Activated naive CD4-positive, alpha-beta T cell (primary cell): ENCODE measurements at regions not wholly inside any gene's neighbourhood (a gene's known extent, or its start where the extent isn't known, plus 50 kb on each side); places are given as distances from the start of the nearest gene placed in this dataset.
"Not testable (repeated sequence)": the region's sequence is repeated elsewhere in the genome, so short reads cannot be mapped to it uniquely, and the experiment has no call there.

ENCODE experiments used
- DNase-seq, 4 experiments: peaks; one replicate each; lab custom pipeline; 2025; lab: John Stamatoyannopoulos, UW

GRCh38 chr6:141393405-141394124 is 739.2 kb upstream of the GJE1 start:
- no peak for DNase-seq

- DNase-seq: not testable (repeated sequence)
Observed at GRCh38 chr6:141391135-141391534, 741.6 kb upstream of the GJE1 start.

GRCh38 chr6:141388666-141389065 is 744.1 kb upstream of the GJE1 start:
- DNase-seq: no peak

DNA sequence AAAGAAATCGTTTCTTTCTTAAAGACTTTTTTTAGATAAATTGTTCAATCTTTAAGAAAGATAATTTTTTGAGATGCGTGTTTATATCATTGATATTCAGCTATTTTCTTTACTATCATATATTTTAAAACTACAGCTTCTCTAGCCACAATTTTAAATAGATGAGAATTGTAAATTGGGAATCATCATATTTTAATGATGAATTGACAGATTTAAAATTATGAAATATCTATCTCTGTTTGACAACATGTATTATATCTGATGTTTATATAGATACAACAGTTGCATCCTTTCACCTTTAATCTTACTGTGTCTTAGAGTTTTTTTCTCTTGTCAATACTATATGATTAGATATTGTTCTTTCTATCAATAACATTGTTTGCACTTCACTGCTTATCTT is 762.3 kb upstream of the GJE1 start:
- DNase-seq: no peak

DNA sequence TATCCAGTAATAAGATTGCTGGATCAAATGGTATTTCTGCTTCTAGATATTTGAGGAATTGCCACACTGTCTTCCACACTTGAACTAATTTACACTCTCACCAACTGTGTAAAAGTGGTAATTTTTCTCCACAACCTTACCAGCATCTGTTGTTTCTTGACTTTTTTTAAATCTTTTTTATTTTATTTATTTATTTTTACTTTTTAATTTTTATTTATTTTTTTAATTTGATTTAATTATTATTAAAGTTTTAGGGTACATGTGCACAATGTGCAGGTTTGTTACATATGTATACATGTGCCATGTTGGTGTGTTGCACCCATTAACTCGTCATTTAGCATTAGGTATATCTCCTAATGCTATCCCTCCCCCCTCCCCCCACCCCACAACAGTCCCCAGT is 765.9 kb upstream of the GJE1 start:
- DNase-seq: not testable (repeated sequence)

DNA sequence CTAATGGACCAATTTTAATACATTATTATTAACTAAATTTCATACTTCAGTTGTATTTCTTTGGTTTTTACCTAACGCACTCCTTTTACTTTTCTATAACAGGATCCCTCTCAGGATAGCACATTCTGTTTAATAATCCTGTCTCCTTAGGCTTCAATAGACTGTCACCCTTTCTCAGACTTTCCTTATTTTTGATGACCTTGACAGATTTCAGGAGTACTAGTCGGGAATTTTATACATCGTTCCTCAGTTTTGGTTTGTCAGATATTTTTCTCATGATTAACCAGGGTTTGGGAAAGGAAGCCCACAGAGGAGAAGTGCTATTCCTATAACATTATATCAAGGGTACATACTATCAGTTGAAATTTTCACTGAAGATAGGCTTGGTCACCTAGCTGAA is 768.0 kb upstream of the GJE1 start:
- no peak for DNase-seq

DNA sequence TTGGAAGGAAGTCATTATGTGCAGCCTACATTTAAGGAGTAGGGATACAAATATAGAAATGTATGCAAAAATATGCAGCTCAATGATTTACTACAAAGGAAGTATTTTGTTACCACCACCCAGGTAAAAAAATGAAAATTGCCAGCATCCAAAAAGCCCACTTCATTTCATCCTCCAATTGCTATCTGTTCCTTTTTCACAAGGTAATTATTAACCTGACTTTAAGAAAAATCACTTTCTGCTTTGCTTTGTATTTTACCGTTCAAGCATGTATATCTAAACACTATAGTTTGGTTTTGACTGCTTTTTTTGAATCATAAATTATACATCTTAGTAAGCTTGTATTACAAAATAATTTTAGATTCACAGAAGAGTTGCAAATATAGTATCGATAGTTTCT is 768.5 kb upstream of the GJE1 start:
- no peak for DNase-seq

DNA sequence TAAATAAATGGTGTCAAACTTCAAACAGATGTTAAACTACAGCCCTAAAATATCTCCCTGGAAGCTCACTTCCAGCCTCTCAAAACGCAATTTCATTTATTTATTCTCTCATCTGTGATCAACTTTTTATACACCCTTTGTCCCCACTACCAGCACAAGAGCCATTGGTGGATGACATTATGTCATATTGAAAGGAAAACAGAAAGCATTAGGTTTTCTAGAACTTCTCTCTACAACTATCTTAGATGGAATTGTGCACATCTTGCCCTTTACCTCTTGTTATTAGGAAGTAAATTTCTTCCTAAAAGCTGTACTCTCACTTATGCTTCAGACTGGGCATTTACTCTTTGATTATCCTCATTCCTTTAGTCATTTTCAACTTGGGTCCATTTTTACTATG is 771.2 kb upstream of the GJE1 start:
- DNase-seq: no peak

GRCh38 chr6:141359953-141360352 is 772.8 kb upstream of the GJE1 start:
- no peak for DNase-seq

DNA sequence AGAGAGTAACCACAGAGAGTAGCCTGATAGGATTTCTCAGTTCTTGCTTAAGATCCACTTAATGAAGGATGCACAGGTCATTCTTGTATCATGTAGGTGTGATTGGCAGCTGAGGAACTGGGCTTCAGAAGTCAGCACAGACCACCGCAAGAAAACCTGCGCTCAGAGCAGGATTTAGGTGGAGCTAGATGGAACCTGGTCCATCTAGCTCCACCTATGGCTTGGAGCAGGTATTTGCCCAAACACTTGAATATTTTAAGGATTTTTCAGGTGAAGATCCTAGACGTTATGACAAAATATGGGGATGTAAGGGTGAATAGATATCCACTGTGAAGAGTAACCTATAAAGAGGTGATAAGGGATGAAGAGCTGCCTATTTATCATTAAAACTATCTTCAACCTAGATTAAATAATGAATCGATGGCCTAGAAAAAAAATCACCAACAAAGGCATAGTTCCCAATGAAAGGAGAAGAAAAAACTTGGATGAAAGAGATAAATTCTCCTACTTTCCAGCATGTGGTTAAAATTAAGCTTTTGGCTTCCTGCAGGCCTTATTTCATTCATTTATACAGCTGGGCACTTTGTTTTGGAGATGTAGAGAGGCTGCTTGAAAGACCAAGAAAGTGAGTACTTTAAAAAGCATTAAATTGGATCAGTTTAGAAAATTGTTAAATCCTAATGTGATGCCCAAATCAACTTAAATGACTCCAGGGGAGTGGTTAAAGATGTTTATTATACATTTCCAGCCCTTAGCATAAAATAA is 778.4 kb upstream of the GJE1 start:
- DNase-seq: no peak

DNA sequence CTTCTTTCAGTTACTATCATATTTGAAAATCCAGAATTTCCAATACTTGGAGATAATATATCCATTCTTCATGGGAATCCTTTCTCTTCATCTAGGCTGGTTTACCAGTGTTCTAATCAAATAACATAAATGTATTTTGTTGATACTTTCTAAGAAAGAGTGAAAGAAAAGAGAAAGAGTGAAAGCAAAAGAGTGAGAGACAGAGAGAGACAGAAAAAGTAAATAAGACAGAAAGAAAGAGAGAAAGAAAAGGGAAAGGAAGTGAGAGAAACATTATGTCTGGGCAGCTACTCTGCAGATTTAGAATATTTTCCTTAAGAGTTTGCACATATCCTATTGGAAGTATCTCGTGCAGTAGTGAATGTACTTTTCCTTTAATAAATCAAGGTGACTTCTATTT is 781.0 kb upstream of the GJE1 start:
- DNase-seq: no peak

GRCh38 chr6:141349710-141350109 is 783.0 kb upstream of the GJE1 start:
- no peak for DNase-seq

GRCh38 chr6:141347906-141348492 is 784.7 kb upstream of the GJE1 start:
- no peak for DNase-seq

GRCh38 chr6:141347086-141347485 is 785.6 kb upstream of the GJE1 start:
- DNase-seq: no peak

DNA sequence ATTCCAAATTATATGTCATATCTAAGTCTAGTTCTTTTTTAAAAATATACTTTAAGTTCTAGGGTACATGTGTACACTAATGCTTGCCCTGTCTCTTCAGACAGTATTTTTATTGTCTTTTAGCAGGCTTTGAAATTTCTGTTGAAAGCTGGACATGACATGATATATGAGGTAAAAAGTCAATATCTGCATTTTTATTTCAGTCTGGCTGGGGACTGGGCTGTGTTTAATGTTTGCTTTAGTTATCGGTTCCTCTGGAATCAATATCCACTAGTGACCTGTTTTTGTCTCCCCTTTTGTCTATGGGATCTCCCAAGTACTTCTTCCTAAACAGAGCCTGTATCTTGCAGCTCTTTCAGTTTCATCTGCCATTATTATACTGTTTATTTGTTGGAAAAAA is 786.2 kb upstream of the GJE1 start:
- DNase-seq: no peak

DNA sequence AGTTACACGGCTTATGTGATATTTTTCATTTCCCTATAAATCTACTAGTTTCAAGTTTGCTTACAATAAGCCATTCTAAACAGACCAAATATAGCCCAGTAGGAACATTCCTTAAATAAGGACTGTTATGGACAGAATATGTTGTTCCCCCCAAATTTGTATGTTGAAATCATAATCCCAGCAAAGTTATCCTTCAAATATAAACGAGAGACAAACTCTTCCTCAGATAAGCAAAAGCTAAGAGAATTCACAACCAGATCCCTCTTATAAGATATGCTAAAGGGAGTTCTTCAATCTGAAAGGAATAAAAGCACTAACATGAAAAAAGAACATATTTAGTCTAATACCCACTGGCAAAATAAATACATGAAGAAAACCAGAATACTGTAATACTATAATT is 795.5 kb upstream of the GJE1 start:
- DNase-seq: no peak

- DNase-seq: no peak
Observed at GRCh38 chr6:141335477-141336273, 797.0 kb upstream of the GJE1 start.

DNA sequence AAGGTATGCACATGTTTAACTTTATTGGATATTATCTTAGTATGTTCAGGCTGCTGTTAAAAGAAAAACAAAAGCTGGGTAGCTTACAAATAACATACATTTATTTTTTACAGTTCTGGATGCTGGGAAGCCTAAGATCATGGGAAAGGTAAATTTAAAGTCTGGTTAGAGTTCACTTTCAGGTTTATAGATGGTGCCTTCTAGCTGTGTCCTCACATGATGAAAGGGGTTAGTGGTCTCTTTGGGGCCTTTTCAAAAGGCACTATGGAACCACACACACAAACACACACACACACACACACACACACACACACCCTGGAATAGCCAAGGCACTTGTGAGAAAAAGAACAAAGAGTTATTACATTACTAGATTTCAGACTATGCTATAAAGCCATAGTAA is 805.8 kb upstream of the GJE1 start:
- DNase-seq: no peak

- no peak for DNase-seq
Observed at GRCh38 chr6:141326426-141326825, 806.3 kb upstream of the GJE1 start.

GRCh38 chr6:141321493-141322347 is 811.0 kb upstream of the GJE1 start:
- no peak for DNase-seq

DNA sequence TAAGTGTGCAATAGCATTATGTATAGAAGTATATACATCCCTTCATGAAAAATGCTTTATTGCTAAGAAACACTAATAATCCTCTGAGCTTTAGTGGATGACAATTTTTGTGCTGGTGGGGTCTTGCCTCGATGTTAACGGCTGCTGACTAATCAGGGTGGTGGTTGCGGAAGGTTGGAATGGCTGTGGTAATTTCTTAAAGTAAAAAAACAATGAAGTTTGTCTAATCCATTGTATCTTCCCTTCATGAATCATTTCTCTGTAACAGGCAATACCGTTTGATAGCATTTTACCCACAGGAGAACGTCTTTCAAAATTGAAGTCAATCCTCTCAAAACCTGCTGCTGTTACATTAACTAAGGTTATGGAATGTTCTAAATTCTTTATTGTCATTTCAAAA is 816.5 kb upstream of the GJE1 start:
- no peak for DNase-seq

DNA sequence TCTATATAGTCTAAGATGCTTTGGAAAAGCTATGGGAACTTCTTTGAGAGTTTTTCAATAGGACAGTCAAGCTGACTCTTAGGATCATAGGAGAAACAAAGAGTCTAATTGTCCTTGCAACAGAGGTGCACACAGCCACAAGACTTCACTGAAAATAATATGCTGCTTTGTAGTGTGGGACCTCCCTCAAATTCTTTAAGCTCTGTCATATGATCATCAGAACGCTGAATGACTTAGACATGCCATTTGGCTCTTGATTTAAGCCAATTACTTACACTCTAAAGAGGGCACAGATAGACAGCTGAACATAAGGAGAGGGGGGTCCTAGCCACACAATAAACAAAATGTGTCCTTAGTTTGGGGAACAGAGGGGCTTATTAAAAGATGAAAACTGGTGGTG is 818.7 kb upstream of the GJE1 start:
- no peak for DNase-seq
